GM12878 (cell line): ENCODE measurements at regions not wholly inside any gene's neighbourhood (a gene's known extent, or its start where the extent isn't known, plus 50 kb on each side); places are given as distances from the start of the nearest gene placed in this dataset.

Source experiments
- CTCF ChIP-seq, 3 experiments: IDR thresholded peaks in 2 of 3; conservative IDR thresholded peaks in 1 of 3; 2 replicates each; pipeline ENCODE4 v1.5.1; 2011; ENCODE audit warnings: low read depth in 3 of 3, low read length in 3 of 3, mild to moderate bottlenecking in 3 of 3, control low read depth in 2 of 3, moderate library complexity in 2 of 3, inconsistent platforms in 1 of 3, mixed read lengths in 1 of 3; ENCODE audit not compliant: control insufficient read depth in 2 of 3, insufficient read depth in 1 of 3; ENCODE audit errors: extremely low read depth in 1 of 3
- EED ChIP-seq: sonication (generic); IDR thresholded peaks from 2 replicates; pipeline ENCODE4 v1.6.1; 2016; ENCODE audit warnings: antibody characterized with exemption, low read depth
- HCFC1 ChIP-seq: fragments of 150-350 bp; IDR thresholded peaks from 2 replicates; pipeline ENCODE4 v1.6.1; 2014; ENCODE audit warnings: low read length
- IKZF1 ChIP-seq: fragments of 450-650 bp; conservative IDR thresholded peaks from 2 replicates; pipeline ENCODE4 v1.6.1; 2017; ENCODE audit warnings: antibody characterized with exemption, mild to moderate bottlenecking
- POLR2AphosphoS5 ChIP-seq: IDR thresholded peaks from 2 replicates; pipeline ENCODE4 v1.6.1; 2011; ENCODE audit warnings: mild to moderate bottlenecking, low read length, inconsistent platforms
- RBBP5 ChIP-seq: fragments of 200-600 bp; sonication (generic); conservative IDR thresholded peaks from 2 replicates; pipeline ENCODE4 v1.6.1; 2016
- SP1 ChIP-seq: IDR thresholded peaks from one replicate; pipeline ENCODE4 v1.6.1; 2011; ENCODE audit warnings: low read depth, low read length

GRCh38 chr6:94272327-94272726 is 853.0 kb upstream of the EPHA7 start:
- no peak for TF ChIP-seq IKZF1
- no peak for TF ChIP-seq EED
- no peak for TF ChIP-seq CTCF (IDR thresholded peaks at IDR 0.05 in 2 of 3, conservative IDR thresholded peaks at IDR 0.05 in 1 of 3; ENCODE audit: control insufficient read depth in 2 of 3, extremely low read depth in 1 of 3, insufficient read depth in 1 of 3, low read depth in 3 of 3, low read length in 3 of 3)
- TF ChIP-seq HCFC1: no peak
- TF ChIP-seq POLR2AphosphoS5: no peak
- TF ChIP-seq SP1: no peak
- TF ChIP-seq RBBP5: no peak
